Endothelial cell of umbilical vein (primary cell): ENCODE measurements at regions not wholly inside any gene's neighbourhood (a gene's known extent, or its start where the extent isn't known, plus 50 kb on each side); places are given as distances from the start of the nearest gene placed in this dataset.

ENCODE experiments used
- CTCF ChIP-seq, 2 donors: IDR thresholded peaks; 1 replicate in 1 of 2; 2 replicates in 1 of 2; pipeline ENCODE4 v1.5.1; 2011; ENCODE audit warnings: low read length in 2 of 2, mild to moderate bottlenecking in 2 of 2, moderate library complexity in 2 of 2, control low read depth in 1 of 2, inconsistent platforms in 1 of 2, low read depth in 1 of 2; ENCODE audit not compliant: insufficient read depth in 1 of 2; ENCODE audit errors: extremely low read depth in 1 of 2
- EZH2 ChIP-seq: IDR thresholded peaks from 2 replicates; pipeline ENCODE4 v1.6.1; 2012; ENCODE audit warnings: borderline replicate concordance, low read depth, mild to moderate bottlenecking, moderate library complexity, low read length, inconsistent platforms; ENCODE audit not compliant: severe bottlenecking
- FOS ChIP-seq: IDR thresholded peaks from 2 replicates; pipeline ENCODE4 v1.6.1; 2011; ENCODE audit warnings: mild to moderate bottlenecking, low read length, moderate library complexity, borderline replicate concordance; ENCODE audit not compliant: insufficient read depth
- GATA2 ChIP-seq: IDR thresholded peaks from 2 replicates; pipeline ENCODE4 v1.7.0; 2011; ENCODE audit warnings: low read depth, mild to moderate bottlenecking, moderate library complexity, mixed read lengths, low read length; ENCODE audit not compliant: insufficient read length, insufficient read depth
- MAX ChIP-seq: IDR thresholded peaks from 2 replicates; pipeline ENCODE4 v1.6.1; 2011; ENCODE audit not compliant: insufficient read depth, insufficient read length
- MYC ChIP-seq: IDR thresholded peaks from one replicate; pipeline ENCODE4 v1.6.1; 2011; ENCODE audit warnings: mild to moderate bottlenecking, low read depth, low read length
- POLR2A ChIP-seq: IDR thresholded peaks from 2 replicates; pipeline ENCODE4 v1.6.1; 2012; ENCODE audit warnings: low read depth, mild to moderate bottlenecking, control low read depth, low read length
- POLR2AphosphoS5 ChIP-seq: IDR thresholded peaks from 2 replicates; pipeline ENCODE4 v1.6.1; 2012; ENCODE audit warnings: low read depth, mild to moderate bottlenecking, control low read depth, low read length, moderate library complexity; ENCODE audit not compliant: insufficient read depth

- TF ChIP-seq CTCF (IDR thresholded peaks at IDR 0.05; ENCODE audit: extremely low read depth in 1 of 2, insufficient read depth in 1 of 2, low read depth in 1 of 2, low read length in 2 of 2) (no peak), EZH2 (no peak), POLR2A (no peak), POLR2AphosphoS5 (no peak), FOS (no peak), MAX (no peak), MYC (no peak), GATA2 (no peak)
Observed at GRCh38 chr6:168247443-168248147, 72.0 kb downstream of the DACT2 start.
